HG03469 (cell line): ENCODE measurements at regions not wholly inside any gene's neighbourhood (a gene's known extent, or its start where the extent isn't known, plus 50 kb on each side); places are given as distances from the start of the nearest gene placed in this dataset.

Experiments used
- ATAC-seq: cut with Tn5 transposase; IDR thresholded peaks from one replicate; pipeline ENCODE4 v1.9.1; 2021; ENCODE audit warnings: mild to moderate bottlenecking, moderate library complexity, moderate number of reproducible peaks; ENCODE audit not compliant: unreplicated experiment

DNA sequence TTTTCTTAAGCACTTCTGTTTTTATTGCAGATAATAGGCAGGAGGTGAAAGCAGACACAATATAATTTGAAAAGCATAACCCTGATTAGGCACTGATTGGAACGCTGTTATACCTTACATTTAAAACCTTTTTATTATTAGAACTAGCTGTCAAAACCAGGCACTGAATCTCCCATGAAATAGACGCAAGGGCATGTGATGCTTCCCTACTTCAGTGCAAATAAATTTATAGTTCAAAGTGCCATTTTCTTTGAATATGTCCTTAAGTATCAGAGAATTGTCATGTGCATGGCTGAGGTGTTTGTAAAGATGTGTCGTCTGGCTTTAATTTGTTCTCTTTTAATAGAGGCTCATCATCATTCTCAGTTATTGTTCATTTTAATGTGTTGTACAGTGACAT, 386.0 kb downstream of the NR2F2 start:
- no peak for ATAC-seq

- ATAC-seq: no peak
Measured at GRCh38 chr15:96720251-96720650, 389.8 kb downstream of the NR2F2 start.

DNA sequence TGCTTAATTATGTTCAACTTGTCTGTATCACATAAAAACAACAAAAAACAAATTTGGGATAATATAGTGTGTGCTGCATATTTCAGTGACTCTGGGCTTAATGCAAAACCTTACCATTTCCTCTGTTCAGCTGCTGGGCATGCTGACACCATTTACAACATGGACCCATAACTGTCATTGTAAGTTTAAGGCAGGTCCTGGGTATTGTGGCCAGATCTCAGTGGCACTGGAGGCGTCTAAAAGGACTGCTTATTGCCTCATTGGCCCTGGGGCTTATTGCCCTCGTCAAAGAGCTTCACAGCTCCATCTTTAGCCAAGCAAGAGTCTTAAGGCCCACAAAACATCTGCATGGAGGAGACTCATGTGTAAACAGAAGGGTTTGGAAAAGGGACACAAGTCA, 390.2 kb downstream of the NR2F2 start:
- no peak for ATAC-seq

DNA sequence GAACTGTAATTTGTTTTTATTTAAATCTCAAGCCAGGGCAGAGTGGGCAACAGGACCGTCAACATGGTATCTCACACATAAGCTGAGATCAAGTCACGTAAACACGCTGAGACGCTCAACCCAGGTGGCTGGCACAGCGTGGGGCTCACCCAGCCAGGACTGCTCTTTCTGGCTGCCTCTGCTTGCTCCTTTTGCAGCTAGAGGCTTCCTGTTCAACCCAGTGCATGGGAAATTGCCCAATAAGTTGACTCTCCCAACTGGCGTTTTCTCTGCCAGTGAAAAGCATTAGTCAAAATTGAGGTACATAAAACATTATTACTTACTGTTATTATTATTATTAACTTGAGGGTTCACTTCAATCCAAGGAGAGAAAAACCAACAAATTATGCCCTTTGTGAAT, 398.1 kb downstream of the NR2F2 start:
- no peak for ATAC-seq

GRCh38 chr15:96732704-96733103, 402.2 kb downstream of the NR2F2 start:
- no peak for ATAC-seq

DNA sequence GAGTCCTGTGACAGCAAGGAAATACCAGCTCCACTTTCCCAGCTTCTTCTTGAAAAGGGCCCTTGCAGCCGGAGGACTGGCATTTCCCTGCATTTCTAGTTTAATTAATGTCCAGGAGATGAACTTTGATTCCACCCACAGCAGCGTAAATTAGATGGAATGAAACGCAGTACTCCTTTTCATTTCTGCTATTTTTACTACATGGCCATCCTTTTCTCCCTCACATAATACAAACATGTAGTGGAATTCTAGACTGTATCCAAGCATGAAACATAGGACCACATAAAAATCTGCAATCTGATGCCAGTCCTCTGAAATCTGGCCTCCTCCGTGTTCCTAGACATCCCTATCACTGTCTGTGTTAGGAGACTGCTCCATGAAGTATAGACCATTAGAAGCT, 403.2 kb downstream of the NR2F2 start:
- ATAC-seq: no peak

GRCh38 chr15:96735632-96736240, 405.2 kb downstream of the NR2F2 start:
- ATAC-seq: no peak

DNA sequence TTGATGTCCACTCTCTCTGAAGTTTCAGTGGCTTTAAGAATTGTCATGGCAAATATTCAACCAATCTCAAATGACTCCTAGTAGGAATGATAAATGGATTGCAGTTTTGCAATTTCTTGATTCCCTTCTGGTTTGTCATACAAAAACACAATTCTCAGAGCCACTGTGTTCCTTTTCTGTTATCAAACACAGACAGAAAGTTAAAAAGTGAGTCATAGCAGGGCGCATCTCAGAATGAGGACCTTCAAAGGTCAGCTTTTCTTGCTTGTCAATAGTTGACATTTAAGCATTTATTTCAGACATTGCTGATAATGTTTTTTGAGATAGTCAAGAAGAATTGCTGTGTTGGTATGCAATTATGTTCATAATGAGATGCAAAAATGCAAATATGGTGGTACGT, 405.9 kb downstream of the NR2F2 start:
- no peak for ATAC-seq

DNA sequence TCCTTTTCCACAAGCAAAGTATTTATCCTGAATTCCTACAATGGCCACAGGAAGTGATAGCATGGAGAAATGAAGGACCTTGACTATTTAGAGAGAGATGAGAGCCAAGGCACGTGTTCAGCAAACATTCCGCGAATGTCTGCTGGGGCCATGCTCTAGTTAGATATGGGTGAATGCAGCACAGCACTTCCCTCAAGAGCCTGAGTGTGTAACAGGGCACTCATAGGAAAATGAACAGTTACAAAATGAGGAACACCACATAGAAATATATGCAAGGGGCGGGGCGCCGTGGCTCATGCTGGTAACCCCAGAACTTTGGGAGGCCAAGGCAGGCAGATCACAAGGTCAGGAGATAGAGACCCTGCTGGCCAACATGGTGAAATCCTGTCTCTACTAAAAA, 406.9 kb downstream of the NR2F2 start:
- ATAC-seq: no peak

DNA sequence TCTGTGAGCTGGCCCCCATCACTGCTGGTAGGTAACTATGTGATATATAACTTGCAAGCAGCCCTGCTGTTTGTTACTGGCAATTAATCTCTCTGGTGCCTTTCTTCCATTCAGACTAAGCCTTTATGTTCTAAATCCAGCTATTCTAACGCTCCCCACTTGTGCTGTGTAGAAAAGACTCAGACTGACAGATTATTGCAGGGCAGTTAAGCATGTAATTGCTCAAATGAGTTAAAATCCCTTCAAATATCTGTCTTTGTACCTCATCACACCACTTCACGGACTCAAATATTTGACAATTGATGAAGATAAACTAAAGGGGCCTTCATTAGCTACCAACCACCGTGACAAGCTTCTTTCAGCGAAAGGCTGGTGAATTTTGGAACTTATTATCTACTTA, 416.2 kb downstream of the NR2F2 start:
- no peak for ATAC-seq

GRCh38 chr15:96747291-96747690, 416.8 kb downstream of the NR2F2 start:
- no peak for ATAC-seq

DNA sequence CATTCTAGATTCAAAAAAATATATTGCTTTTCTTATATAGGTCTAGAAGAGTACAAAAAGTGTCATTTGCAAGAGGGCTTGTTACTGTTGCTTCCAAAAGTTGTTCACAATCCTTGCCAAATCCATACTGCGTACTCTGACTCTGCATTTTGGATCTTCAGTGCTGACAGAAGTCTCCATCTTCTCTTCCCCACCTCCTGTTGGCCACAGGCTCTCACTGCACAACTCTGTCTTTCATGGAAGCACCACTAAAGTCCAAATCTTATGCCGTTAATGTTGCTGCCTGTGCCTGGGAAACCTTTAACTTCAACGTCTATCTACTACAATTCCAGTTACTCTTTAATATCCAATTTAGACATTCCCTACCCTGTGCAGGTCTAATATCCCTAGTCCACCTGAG, 419.9 kb downstream of the NR2F2 start:
- no peak for ATAC-seq

GRCh38 chr15:96756146-96756545, 425.6 kb downstream of the NR2F2 start:
- ATAC-seq: no peak

DNA sequence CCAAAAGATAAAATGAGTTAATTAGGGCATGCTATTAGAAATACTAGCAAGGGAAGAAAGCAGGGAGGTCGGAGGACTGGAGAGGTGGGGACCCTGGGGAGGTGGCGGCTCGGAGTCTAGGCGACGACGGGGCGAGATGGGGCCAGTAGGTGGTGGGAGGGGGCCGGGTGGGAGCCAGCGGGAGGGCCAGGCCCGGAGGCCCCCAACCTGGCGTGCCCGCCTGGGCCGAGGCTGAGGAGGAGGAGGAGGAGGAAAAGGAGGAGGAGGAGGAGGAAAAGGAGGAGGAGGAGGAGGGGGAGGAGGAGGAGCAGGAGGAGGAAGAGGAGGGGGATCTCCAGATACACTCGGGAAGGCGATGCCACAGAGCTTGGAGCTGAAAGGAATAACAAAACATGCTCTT, 426.2 kb downstream of the NR2F2 start:
- ATAC-seq: no peak

DNA sequence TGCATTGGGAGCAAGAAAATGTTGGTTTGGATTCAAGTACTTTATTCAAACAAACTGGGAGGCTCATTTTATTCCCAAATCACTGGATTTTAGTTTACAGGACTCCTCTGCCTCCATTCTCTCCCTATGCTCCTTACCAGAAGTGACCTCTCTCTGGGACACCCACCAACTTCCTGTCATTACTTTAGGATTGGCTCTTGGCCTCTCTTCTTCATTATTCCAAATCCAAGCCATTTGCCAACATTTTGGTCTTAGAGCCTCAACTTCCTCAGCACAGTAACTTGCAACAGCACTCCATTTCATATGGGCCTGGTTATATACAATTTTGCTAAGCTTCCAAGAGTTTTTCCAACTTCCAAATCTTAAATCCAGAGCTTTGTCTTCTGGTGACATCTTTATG, 432.1 kb downstream of the NR2F2 start:
- no peak for ATAC-seq

DNA sequence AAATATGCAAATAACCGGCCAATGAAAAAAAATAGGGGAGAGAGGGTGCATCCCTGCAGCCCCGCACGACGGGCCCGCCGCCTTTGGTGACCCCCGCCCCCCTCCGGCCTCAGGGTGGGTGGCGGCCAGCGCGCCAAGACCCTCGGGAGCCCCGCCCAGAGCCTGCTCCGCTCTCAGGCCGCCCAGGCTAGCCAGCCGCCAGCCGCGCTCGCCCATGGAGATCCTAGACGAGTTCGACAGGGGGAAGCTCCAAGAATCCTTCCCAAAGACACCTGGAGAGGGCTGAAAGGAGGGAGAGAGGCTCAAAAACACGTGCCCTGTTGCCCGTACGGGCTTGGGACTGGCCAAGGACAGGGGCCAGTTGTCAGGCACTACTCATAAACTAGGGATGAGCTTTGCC, 434.0 kb downstream of the NR2F2 start:
- no peak for ATAC-seq

- no peak for ATAC-seq
Measured at GRCh38 chr15:96764946-96765345, 434.4 kb downstream of the NR2F2 start.

- no peak for ATAC-seq
Measured at GRCh38 chr15:96766366-96766765, 435.9 kb downstream of the NR2F2 start.

DNA sequence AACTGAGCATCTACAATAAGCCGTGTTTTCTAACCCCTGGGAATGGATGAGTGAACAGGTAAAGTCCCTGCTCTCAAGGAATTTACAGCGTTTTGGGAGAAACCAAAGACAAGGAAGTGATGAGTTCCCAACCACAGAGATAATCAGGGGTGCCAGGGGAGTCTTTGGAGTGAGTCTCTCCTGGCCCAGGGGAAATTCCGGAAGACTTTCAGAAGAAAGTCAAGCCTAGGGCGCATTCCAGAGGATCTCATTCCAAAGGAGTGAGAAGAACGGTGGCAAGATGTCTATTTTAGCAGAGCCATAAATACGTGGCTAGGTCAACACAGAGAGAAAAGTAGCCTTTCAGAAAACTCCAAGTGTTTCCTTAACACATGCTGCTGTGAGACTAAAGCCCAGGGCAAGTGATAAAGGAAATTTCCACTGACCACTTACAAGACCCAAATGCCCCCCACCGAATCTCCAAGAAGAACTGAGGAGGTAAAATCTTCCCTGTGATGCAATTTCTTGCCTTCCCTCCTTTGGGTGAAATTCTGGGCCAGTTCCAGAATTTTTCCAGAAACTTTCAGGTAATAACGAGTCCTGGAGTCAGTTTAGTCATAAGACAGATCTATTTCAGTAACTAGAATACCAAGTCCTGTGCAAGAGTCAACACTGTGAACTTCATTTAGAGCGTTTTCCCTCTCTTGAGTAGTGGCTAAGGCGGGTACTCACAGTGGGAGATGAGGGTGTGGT, 437.4 kb downstream of the NR2F2 start:
- ATAC-seq: no peak

- no peak for ATAC-seq
Measured at GRCh38 chr15:96768435-96768789, 437.9 kb downstream of the NR2F2 start.

GRCh38 chr15:96771035-96771434, 440.5 kb downstream of the NR2F2 start:
- no peak for ATAC-seq

DNA sequence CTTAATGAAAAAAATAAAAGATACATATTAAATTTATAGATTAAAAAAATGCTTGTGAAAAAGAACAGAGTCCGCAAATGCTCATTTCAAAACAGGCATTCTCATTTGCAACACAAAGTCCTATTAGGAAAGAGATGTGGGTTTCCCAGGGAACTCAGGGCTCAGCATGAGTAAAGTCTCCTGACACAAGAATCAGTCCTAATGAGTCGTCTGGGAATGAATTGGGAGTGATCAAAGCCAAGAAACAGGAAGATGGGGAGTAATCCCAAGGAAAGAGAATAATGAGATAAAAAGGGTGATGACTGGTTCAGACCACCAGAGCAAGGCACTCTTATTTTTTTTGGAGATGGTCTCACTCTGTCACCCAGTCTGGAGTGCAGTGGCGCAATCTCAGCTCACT, 443.7 kb downstream of the NR2F2 start:
- no peak for ATAC-seq

DNA sequence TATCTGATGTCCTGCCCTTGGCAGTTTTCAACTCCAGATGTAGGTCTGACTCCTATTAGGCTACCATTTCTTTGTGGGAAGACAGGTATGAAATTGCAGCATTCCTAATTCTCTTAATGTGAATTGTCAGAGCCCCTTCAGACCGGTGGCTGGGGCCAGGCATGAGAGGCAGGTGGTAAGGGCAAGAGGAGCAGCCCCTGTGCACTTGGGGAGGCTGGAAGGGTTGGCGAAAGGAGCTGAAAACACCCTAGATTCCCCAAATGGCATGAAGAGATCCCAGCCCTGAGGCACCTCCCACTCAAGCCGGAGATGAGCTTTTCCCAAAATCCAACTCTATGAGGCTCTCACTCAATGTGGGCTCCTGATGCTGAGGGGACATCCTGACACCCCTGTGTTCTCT, 453.2 kb downstream of the NR2F2 start:
- ATAC-seq: no peak
